Sigmoid colon (tissue), 6 donors: ENCODE measurements at regions not wholly inside any gene's neighbourhood (a gene's known extent, or its start where the extent isn't known, plus 50 kb on each side); places are given as distances from the start of the nearest gene placed in this dataset.

Source experiments
- DNase-seq: peaks from one replicate; pipeline ENCODE4 v3.0.0-alpha.2; 2019
- H3K27ac ChIP-seq, 4 donors: fragments of 200-600 bp; sonication (generic); one replicate each; pipeline ENCODE4 v1.5.1; 2016 to 2019; ENCODE audit warnings: mild to moderate bottlenecking in 1 of 4
- H3K27me3 ChIP-seq, 3 donors: fragments of 200-600 bp; sonication (generic); one replicate each; pipeline ENCODE4 v1.5.1; 2019; ENCODE audit warnings: mild to moderate bottlenecking in 1 of 3
- H3K36me3 ChIP-seq, 4 donors: fragments of 200-600 bp; sonication (generic); one replicate each; pipeline ENCODE4 v1.5.1; 2016 to 2019
- H3K4me1 ChIP-seq, 4 donors: fragments of 200-600 bp; sonication (generic); one replicate each; pipeline ENCODE4 v1.5.1; 2017 to 2019
- H3K4me3 ChIP-seq, 4 donors: fragments of 200-600 bp; sonication (generic); one replicate each; pipeline ENCODE4 v1.5.1; 2017 to 2019; ENCODE audit warnings: mild to moderate bottlenecking in 2 of 4, moderate library complexity in 1 of 4
- H3K9me3 ChIP-seq, 4 donors: fragments of 200-600 bp in 3 of 4; sonication (generic) in 3 of 4; one replicate each; pipeline versions ENCODE4 v1.5.1 to v1.6.1; 2013 to 2019
- CTCF ChIP-seq, 4 experiments: fragments of 450-650 bp in 3 of 4; fragments of 200-600 bp in 1 of 4; IDR thresholded peaks; one replicate each; pipeline ENCODE4 v1.5.1; 2016 to 2019; ENCODE audit warnings: antibody characterized with exemption in 4 of 4, mild to moderate bottlenecking in 3 of 4, moderate library complexity in 2 of 4
- EP300 ChIP-seq, 4 donors: sonication (generic); formaldehyde crosslinking; IDR thresholded peaks; one replicate each; pipeline ENCODE4 v1.6.1; 2017; ENCODE audit warnings: antibody characterized with exemption in 4 of 4
- POLR2A ChIP-seq, 2 donors: fragments of 450-650 bp; IDR thresholded peaks; one replicate each; pipeline ENCODE4 v1.6.1; 2016; ENCODE audit warnings: antibody characterized with exemption in 2 of 2, mild to moderate bottlenecking in 2 of 2, moderate library complexity in 2 of 2
- POLR2AphosphoS5 ChIP-seq, 4 donors: sonication (generic); formaldehyde crosslinking; IDR thresholded peaks; one replicate each; pipeline ENCODE4 v1.6.1; 2017; ENCODE audit warnings: antibody characterized with exemption in 4 of 4
- WGBS, 2 donors: extraction: QIAGEN DNeasy Blood & Tissue Kit; methylation state at CpG; one replicate each; pipeline ENCODE4 v1.1.7; 2013; 5-methylcytosine and 5-hydroxymethylcytosine counted together
- intact Hi-C: fragments of 100-400 bp; cut with DNase I; formaldehyde crosslinking; loops from one replicate; pipeline ENCODE4 v1.15.1; 2023
- donor health status: healthy with polysubstance abuse.
- donor health status: healthy.

GRCh38 chrX:113455582-113455981 lies 615.0 kb upstream of the AMOT start:
- no peaks in the 10 kb centered on the region for H3K36me3 ChIP-seq
- intact Hi-C loops: no loop called here
- H3K4me3 ChIP-seq: no peak overlapping the region
- no peaks in the 10 kb centered on the region for H3K4me1 ChIP-seq
- DNase-seq: no peak
- H3K27me3 ChIP-seq: no peaks in the 10 kb centered on the region
- no peaks in the 10 kb centered on the region for H3K9me3 ChIP-seq
- H3K27ac ChIP-seq: no peak overlapping the region
- TF ChIP-seq POLR2A (IDR thresholded peaks at IDR 0.05): no peak
- no peak for TF ChIP-seq POLR2AphosphoS5 (IDR thresholded peaks at IDR 0.05)
- no peak for TF ChIP-seq EP300 (IDR thresholded peaks at IDR 0.05)
- no peak for TF ChIP-seq CTCF (IDR thresholded peaks at IDR 0.05)

- Histone ChIP-seq H3K27ac (no peak overlapping the region), H3K9me3 (no peaks in the 10 kb centered on the region), H3K4me1 (no peaks in the 10 kb centered on the region), H3K36me3 (no peaks in the 10 kb centered on the region), H3K4me3 (no peak overlapping the region), H3K27me3 (no peaks in the 10 kb centered on the region)
- intact Hi-C loops: no loop called here
- TF ChIP-seq POLR2AphosphoS5 (IDR thresholded peaks at IDR 0.05): no peak
- TF ChIP-seq CTCF (IDR thresholded peaks at IDR 0.05): no peak
- no peak for TF ChIP-seq POLR2A (IDR thresholded peaks at IDR 0.05)
- no peak for TF ChIP-seq EP300 (IDR thresholded peaks at IDR 0.05)
- DNase-seq: no peak
- WGBS, 2 donors: 94 to 100% methylated on average over 1 of the region's 1 CpG
These were observed 588.4 kb upstream of the AMOT start for GRCh38 chrX:113429011-113429410.

- Histone ChIP-seq H3K4me1 (no peaks in the 10 kb centered on the region), H3K9me3 (no peaks in the 10 kb centered on the region), H3K4me3 (no peak overlapping the region), H3K27me3 (no peaks in the 10 kb centered on the region), H3K36me3 (no peaks in the 10 kb centered on the region), H3K27ac (no peak overlapping the region)
- 61 to 80% methylated on average over 4 of the region's 4 CpGs for WGBS, 2 donors
- intact Hi-C loops: no loop called here
- TF ChIP-seq CTCF (IDR thresholded peaks at IDR 0.05): no peak
- TF ChIP-seq POLR2A (IDR thresholded peaks at IDR 0.05): no peak
- TF ChIP-seq POLR2AphosphoS5 (IDR thresholded peaks at IDR 0.05): no peak
- TF ChIP-seq EP300 (IDR thresholded peaks at IDR 0.05): no peak
- no peak for DNase-seq
These were observed 581.7 kb upstream of the AMOT start for GRCh38 chrX:113422323-113422722.

- Histone ChIP-seq H3K9me3 (no peaks in the 10 kb centered on the region), H3K4me1 (no peaks in the 10 kb centered on the region), H3K36me3 (no peaks in the 10 kb centered on the region), H3K4me3 (no peak overlapping the region), H3K27ac (no peak overlapping the region), H3K27me3 (no peaks in the 10 kb centered on the region)
- WGBS, 2 donors: 91% methylated on average over 1 of the region's 1 CpG
- no peak for TF ChIP-seq POLR2AphosphoS5 (IDR thresholded peaks at IDR 0.05)
- TF ChIP-seq POLR2A (IDR thresholded peaks at IDR 0.05): no peak
- no peak for TF ChIP-seq CTCF (IDR thresholded peaks at IDR 0.05)
- no peak for TF ChIP-seq EP300 (IDR thresholded peaks at IDR 0.05)
- intact Hi-C loops: no loop called here
- no peak for DNase-seq
These were observed 580.8 kb upstream of the AMOT start for GRCh38 chrX:113421432-113421831.

- intact Hi-C loops: no loop called here
- no peak for TF ChIP-seq POLR2AphosphoS5 (IDR thresholded peaks at IDR 0.05)
- TF ChIP-seq POLR2A (IDR thresholded peaks at IDR 0.05): no peak
- no peak for TF ChIP-seq CTCF (IDR thresholded peaks at IDR 0.05)
- TF ChIP-seq EP300 (IDR thresholded peaks at IDR 0.05): no peak
- no peak overlapping the region for H3K4me3 ChIP-seq
- no peaks in the 10 kb centered on the region for H3K36me3 ChIP-seq
- DNase-seq: no peak
- H3K4me1 ChIP-seq: no peaks in the 10 kb centered on the region
- no peak overlapping the region for H3K27ac ChIP-seq
- peaks cover 0 to 2% (median 0%) of the 10 kb centered on the region in 3 donors for H3K27me3 ChIP-seq
- WGBS, 2 donors: 83 to 86% methylated on average over 1 of the region's 1 CpG
- no peaks in the 10 kb centered on the region for H3K9me3 ChIP-seq
These were observed 571.5 kb upstream of the AMOT start for GRCh38 chrX:113412106-113412505.
